Mammary epithelial cell (primary cell): ENCODE measurements at regions not wholly inside any gene's neighbourhood (a gene's known extent, or its start where the extent isn't known, plus 50 kb on each side); places are given as distances from the start of the nearest gene placed in this dataset.
A peak's percentile ranks its signal among the peaks of the same experiment; 100 is the strongest.

Experiments used
- EZH2 ChIP-seq: IDR thresholded peaks from 2 replicates; pipeline ENCODE4 v1.6.1; 2012; ENCODE audit warnings: low read length, inconsistent platforms, borderline replicate concordance
- TF ChIP-seq, protein P1 (sequence below), 2 donors: IDR thresholded peaks in 1 of 2; conservative IDR thresholded peaks in 1 of 2; 2 replicates each; pipeline ENCODE4 v1.5.1; 2011 to 2012; ENCODE audit warnings: inconsistent platforms in 2 of 2, low read length in 2 of 2, mild to moderate bottlenecking in 2 of 2, control low read depth in 1 of 2, low read depth in 1 of 2; ENCODE audit not compliant: insufficient read depth in 1 of 2; ENCODE audit errors: extremely low read depth in 1 of 2

DNA sequence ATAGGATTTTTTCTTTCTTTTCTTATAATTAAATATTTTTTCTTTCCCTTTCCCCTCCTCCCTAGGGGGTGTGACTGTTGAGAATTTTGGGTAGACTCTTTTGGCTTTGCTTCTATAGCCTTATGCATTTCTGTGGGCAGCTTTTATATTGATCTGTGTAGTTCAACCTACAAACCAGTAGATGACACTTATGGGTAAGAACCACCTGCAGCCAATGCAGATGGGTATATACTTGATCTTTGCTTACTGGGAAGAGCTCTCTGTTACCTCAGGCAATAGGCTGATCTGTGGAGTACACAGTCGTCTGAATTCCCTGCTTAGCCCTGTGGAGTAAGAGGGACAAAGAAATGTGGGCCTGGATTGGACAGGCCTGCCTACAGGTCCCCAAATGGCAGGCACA lies 102.7 kb upstream of the STARD4 start:
- TF ChIP-seq, protein P1, sequence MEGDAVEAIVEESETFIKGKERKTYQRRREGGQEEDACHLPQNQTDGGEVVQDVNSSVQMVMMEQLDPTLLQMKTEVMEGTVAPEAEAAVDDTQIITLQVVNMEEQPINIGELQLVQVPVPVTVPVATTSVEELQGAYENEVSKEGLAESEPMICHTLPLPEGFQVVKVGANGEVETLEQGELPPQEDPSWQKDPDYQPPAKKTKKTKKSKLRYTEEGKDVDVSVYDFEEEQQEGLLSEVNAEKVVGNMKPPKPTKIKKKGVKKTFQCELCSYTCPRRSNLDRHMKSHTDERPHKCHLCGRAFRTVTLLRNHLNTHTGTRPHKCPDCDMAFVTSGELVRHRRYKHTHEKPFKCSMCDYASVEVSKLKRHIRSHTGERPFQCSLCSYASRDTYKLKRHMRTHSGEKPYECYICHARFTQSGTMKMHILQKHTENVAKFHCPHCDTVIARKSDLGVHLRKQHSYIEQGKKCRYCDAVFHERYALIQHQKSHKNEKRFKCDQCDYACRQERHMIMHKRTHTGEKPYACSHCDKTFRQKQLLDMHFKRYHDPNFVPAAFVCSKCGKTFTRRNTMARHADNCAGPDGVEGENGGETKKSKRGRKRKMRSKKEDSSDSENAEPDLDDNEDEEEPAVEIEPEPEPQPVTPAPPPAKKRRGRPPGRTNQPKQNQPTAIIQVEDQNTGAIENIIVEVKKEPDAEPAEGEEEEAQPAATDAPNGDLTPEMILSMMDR (conservative IDR thresholded peaks at IDR 0.05 in 1 of 2, IDR thresholded peaks at IDR 0.05 in 1 of 2; ENCODE audit: extremely low read depth in 1 of 2, insufficient read depth in 1 of 2, low read depth in 1 of 2, low read length in 2 of 2), result peak in 1 of 2 donors; percentile 40
- TF ChIP-seq EZH2, result no peak
